Ishikawa (cell line): ENCODE measurements at regions not wholly inside any gene's neighbourhood (a gene's known extent, or its start where the extent isn't known, plus 50 kb on each side); places are given as distances from the start of the nearest gene placed in this dataset.

Source experiments
- CEBPB ChIP-seq: IDR thresholded peaks from 2 replicates; pipeline ENCODE4 v1.6.1; 2012
- CREB1 ChIP-seq: IDR thresholded peaks from 2 replicates; pipeline ENCODE4 v1.6.1; 2012; ENCODE audit warnings: low read depth
- EGR1 ChIP-seq: IDR thresholded peaks from 2 replicates; pipeline ENCODE4 v1.6.1; 2012
- EP300 ChIP-seq: IDR thresholded peaks from 2 replicates; pipeline ENCODE4 v1.6.1; 2012; ENCODE audit warnings: borderline replicate concordance
- FOXM1 ChIP-seq: IDR thresholded peaks from 2 replicates; pipeline ENCODE4 v1.6.1; 2012; ENCODE audit warnings: low read depth, borderline replicate concordance
- NFIC ChIP-seq: IDR thresholded peaks from 2 replicates; pipeline ENCODE4 v1.6.1; 2012
- RAD21 ChIP-seq: IDR thresholded peaks from 2 replicates; pipeline ENCODE4 v1.6.1; 2012; ENCODE audit warnings: low read depth
- TAF1 ChIP-seq: IDR thresholded peaks from 2 replicates; pipeline ENCODE4 v1.6.1; 2012; ENCODE audit warnings: low read depth, mild to moderate bottlenecking
- TCF12 ChIP-seq: IDR thresholded peaks from 2 replicates; pipeline ENCODE4 v1.6.1; 2012; ENCODE audit warnings: low read depth
- TEAD4 ChIP-seq: IDR thresholded peaks from 2 replicates; pipeline ENCODE4 v1.6.1; 2012
- YY1 ChIP-seq: IDR thresholded peaks from 2 replicates; pipeline ENCODE4 v1.6.1; 2012; ENCODE audit warnings: low read depth
- ZBTB7A ChIP-seq: IDR thresholded peaks from 2 replicates; pipeline ENCODE4 v1.6.1; 2012; ENCODE audit warnings: low read depth
- TF ChIP-seq, protein P1 (sequence below): IDR thresholded peaks from 2 replicates; pipeline ENCODE4 v1.6.1; 2012; ENCODE audit warnings: low read depth, mild to moderate bottlenecking
- TF ChIP-seq, protein P2 (sequence below): IDR thresholded peaks from 2 replicates; pipeline ENCODE4 v1.6.1; 2012
- TF ChIP-seq, protein P3 (sequence below): IDR thresholded peaks from 2 replicates; pipeline ENCODE4 v1.6.1; 2012

DNA sequence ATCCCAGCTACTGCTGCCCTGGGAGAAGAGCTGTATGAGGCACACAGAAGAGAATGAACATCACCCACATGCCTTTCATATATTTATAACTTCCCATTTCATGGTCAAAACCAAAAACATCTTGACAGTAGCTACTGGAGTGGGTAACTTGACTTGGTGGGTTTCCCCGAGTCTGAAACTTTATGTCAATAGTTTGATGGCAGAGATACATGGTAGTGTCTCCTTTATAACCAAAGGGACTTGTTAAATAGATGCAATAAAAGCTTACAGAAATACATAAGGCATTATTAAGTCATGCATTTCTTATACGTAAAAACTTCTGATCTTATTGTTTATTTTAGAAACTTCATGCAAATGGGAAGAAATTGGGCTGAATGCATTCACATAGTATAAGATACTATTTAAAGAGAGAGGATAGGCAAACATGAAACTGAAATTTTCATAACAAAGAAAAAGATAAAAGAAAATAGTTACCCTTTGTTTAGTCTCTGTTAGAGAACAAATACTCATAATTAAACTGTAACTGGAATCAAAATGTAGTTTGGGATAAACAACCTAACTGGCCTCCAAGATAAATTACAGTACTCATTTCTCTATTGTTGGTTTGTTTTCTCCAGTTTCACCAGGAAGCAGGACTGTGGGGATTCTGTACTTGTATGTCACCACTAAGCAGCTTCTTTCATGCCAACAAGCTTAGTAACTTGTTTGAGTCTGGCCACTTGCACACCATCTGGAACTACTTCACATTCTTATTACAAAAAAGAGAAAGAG lies 459.3 kb upstream of the MEF2C start:
- TF ChIP-seq, protein P1, sequence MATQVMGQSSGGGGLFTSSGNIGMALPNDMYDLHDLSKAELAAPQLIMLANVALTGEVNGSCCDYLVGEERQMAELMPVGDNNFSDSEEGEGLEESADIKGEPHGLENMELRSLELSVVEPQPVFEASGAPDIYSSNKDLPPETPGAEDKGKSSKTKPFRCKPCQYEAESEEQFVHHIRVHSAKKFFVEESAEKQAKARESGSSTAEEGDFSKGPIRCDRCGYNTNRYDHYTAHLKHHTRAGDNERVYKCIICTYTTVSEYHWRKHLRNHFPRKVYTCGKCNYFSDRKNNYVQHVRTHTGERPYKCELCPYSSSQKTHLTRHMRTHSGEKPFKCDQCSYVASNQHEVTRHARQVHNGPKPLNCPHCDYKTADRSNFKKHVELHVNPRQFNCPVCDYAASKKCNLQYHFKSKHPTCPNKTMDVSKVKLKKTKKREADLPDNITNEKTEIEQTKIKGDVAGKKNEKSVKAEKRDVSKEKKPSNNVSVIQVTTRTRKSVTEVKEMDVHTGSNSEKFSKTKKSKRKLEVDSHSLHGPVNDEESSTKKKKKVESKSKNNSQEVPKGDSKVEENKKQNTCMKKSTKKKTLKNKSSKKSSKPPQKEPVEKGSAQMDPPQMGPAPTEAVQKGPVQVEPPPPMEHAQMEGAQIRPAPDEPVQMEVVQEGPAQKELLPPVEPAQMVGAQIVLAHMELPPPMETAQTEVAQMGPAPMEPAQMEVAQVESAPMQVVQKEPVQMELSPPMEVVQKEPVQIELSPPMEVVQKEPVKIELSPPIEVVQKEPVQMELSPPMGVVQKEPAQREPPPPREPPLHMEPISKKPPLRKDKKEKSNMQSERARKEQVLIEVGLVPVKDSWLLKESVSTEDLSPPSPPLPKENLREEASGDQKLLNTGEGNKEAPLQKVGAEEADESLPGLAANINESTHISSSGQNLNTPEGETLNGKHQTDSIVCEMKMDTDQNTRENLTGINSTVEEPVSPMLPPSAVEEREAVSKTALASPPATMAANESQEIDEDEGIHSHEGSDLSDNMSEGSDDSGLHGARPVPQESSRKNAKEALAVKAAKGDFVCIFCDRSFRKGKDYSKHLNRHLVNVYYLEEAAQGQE = no peak

DNA sequence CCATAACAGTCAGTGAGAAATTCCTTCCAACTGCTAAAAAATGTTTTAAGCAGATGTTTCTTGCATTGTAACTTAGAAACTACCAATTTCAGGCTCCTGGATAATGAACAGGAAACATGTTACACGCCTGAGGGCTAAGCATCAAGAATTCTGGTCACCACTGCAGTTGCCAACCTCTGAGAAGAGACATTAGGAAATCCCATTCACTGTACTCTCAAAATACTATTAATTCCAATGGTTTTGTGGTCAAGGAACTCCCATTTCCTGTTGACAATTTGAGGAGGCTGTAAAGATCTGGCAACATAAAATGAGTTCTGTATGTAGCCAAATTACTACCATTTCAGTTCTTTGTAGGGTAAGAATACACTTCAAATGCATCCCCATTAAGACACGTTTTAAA lies 456.0 kb upstream of the MEF2C start:
- TF ChIP-seq TCF12 = no peak

DNA sequence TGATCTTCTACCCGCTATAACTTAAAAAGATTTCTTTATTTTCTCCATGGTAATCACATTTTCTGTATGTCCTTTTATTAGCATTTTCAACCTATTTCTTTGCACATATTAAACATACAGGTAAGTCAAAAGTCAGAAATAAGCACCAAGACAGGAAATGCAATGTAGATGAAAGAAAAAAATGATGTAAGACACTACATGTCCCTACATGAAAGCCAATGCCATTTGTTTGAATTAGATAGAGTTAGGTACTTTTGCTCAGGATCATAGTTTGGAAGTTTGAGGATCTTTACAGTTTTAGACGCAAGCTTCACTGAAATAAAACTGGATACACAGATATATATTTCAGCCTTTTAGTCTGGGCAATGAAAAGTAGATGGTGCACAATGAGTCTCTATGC lies 453.1 kb upstream of the MEF2C start:
- no peak for TF ChIP-seq NFIC
- TF ChIP-seq, protein P2, sequence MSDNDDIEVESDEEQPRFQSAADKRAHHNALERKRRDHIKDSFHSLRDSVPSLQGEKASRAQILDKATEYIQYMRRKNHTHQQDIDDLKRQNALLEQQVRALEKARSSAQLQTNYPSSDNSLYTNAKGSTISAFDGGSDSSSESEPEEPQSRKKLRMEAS = no peak

DNA sequence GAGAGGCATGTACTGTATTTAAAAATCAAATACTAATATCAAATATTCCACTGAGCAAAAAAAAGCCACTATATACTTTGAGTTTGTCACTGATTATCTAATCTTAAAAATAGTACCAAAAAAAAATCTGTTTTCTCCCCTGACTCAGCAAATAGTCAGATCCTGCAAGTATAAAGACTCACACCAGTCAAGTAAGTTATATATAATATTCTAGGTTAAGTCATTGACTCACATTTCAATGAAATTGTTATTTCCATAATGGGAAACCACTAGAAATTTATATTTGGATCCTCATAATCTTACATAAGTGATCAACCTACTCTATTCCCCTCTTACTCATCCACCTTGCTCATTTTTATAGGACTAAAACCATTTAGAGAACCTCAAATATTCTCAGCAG lies 447.2 kb upstream of the MEF2C start:
- no peak for TF ChIP-seq TAF1
- no peak for TF ChIP-seq NFIC
- TF ChIP-seq CREB1 = no peak
- no peak for TF ChIP-seq FOXM1
- TF ChIP-seq CEBPB = no peak

DNA sequence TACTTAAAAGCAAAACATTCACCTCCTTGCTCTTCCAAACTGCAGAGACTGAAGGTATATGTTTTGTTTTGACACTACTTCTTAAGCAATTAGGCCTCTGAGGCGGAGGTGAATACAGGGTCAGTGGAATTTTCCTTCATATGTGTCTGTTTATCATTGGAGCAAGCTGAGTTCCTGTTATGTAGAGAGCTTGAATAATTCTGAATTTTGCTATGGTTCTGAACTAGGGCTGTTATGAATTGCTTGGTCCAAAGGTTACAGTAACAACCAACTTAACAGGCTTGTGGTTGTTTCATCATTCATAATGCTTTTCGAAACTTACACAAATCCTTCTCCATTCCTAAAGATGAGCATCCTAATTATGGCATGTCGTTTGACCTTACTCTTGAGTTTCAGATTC lies 444.6 kb upstream of the MEF2C start:
- TF ChIP-seq, protein P1 = no peak
- TF ChIP-seq TCF12 (no peak), CREB1 (no peak), EGR1 (no peak), TAF1 (no peak), CEBPB (no peak), ZBTB7A (no peak), EP300 (no peak), RAD21 (no peak), NFIC (no peak), FOXM1 (no peak), YY1 (no peak)
- TF ChIP-seq, protein P2 = no peak
- TF ChIP-seq, protein P3, sequence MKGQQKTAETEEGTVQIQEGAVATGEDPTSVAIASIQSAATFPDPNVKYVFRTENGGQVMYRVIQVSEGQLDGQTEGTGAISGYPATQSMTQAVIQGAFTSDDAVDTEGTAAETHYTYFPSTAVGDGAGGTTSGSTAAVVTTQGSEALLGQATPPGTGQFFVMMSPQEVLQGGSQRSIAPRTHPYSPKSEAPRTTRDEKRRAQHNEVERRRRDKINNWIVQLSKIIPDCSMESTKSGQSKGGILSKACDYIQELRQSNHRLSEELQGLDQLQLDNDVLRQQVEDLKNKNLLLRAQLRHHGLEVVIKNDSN = no peak

DNA sequence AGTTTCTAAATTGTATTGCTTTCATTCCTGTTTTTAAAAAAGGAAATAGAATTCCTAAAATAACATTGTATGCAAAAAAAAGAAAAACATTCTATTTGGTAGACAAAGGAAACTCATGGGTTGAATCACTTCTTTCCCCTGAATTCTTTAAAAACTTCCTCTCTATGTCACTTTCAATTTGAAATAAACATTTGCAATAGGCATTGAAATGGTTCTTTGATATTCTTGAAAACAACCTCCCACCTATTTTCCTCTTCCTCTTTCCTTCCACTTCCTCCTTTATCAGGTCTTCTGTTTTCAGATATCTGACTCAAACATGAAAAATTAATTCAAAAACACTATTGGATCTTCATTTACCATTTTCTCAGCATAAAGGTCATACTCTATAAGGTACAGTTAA lies 442.0 kb upstream of the MEF2C start:
- TF ChIP-seq RAD21 (no peak), ZBTB7A (no peak), CEBPB (no peak), CREB1 (no peak), EGR1 (no peak), YY1 (no peak), NFIC (no peak), FOXM1 (no peak), TEAD4 (no peak), EP300 (no peak), TAF1 (no peak), TCF12 (no peak)
- TF ChIP-seq, protein P1 = no peak
- TF ChIP-seq, protein P3 = no peak
- TF ChIP-seq, protein P2 = no peak
